Keratinocyte (primary cell): ENCODE measurements at regions not wholly inside any gene's neighbourhood (a gene's known extent, or its start where the extent isn't known, plus 50 kb on each side); places are given as distances from the start of the nearest gene placed in this dataset.

Experiments
- EZH2 ChIP-seq: IDR thresholded peaks from one replicate; pipeline ENCODE4 v1.6.1; 2012; ENCODE audit warnings: inconsistent platforms, mild to moderate bottlenecking, low read length, moderate library complexity
- TF ChIP-seq, protein P1 (sequence below), 3 experiments: IDR thresholded peaks in 1 of 3; conservative IDR thresholded peaks in 1 of 3; optimal IDR thresholded peaks in 1 of 3; 2 replicates in 2 of 3; 3 replicates in 1 of 3; pipeline versions ENCODE3 to v1.5.1; 2011; ENCODE audit warnings: low read length in 3 of 3, mild to moderate bottlenecking in 3 of 3, moderate library complexity in 2 of 3, control low read depth in 1 of 3, inconsistent platforms in 1 of 3; ENCODE audit not compliant: insufficient read depth in 2 of 3; ENCODE audit errors: extremely low read depth in 1 of 3

DNA sequence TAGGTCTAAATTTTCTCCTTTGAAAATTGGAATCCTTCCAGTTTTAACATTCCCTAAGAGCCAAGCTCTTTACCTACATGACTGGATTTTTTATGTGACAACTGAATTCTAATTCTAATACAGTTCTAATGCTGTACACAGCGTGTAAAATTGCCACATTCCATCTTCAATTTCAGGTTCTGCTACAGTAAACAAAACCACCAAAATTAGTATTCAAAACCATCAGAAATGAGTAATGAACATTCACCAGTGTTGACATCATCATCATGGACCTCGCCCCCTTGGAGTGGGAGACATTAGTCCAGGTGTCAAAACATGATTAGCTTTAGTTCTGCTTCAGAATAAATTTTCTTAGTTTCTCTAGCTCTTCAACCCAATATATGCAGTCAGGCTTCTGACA, 133.6 kb downstream of the MBD2 start:
- TF ChIP-seq, protein P1, sequence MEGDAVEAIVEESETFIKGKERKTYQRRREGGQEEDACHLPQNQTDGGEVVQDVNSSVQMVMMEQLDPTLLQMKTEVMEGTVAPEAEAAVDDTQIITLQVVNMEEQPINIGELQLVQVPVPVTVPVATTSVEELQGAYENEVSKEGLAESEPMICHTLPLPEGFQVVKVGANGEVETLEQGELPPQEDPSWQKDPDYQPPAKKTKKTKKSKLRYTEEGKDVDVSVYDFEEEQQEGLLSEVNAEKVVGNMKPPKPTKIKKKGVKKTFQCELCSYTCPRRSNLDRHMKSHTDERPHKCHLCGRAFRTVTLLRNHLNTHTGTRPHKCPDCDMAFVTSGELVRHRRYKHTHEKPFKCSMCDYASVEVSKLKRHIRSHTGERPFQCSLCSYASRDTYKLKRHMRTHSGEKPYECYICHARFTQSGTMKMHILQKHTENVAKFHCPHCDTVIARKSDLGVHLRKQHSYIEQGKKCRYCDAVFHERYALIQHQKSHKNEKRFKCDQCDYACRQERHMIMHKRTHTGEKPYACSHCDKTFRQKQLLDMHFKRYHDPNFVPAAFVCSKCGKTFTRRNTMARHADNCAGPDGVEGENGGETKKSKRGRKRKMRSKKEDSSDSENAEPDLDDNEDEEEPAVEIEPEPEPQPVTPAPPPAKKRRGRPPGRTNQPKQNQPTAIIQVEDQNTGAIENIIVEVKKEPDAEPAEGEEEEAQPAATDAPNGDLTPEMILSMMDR (optimal IDR thresholded peaks at IDR 0.05 in 1 of 3, IDR thresholded peaks at IDR 0.05 in 1 of 3, conservative IDR thresholded peaks at IDR 0.05 in 1 of 3; ENCODE audit: extremely low read depth in 1 of 3, insufficient read depth in 2 of 3, low read length in 3 of 3) = no peak
- TF ChIP-seq EZH2 = no peak
